ENCODE measurements at regions not wholly inside any gene's neighbourhood (a gene's known extent, or its start where the extent isn't known, plus 50 kb on each side); places are given as distances from the start of the nearest gene placed in this dataset.

DNA sequence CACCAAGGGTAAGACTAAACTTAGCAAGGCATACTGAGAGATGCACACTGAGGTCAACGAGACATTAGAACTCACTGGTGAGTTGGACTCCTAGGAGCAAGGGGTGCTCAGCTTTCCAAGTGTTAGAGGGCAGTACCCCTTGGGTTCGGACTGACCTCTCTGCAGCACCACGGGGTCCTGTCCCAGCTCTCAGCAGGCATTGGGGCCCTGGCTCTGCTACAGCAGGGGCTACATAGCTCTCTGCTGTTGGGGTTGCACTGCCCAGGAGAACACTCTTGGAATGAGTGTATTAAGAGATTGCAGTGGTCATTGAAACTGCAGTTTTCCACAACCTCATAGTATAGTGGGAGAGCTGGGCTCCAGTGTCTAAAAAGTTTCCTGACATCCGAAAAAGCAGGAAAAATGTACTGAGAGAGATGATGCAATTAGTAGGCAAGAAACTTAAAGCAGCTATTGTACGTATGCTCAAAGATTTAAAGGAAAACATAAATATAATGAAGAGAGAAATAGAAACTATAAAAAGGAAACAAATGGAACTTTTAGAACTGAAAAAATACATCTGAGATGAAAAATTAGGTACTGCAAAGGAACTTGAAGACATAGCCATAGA, 132.5 kb upstream of the MAX start:
- Histone ChIP-seq H3K27me3 (ENCODE audit: insufficient read depth, low read length) (peaks cover 29% of the 10 kb centered on the region), H3K4me1 (ENCODE audit: insufficient read depth, low read length) (peaks cover 22% of the 10 kb centered on the region), H3K9me3 (ENCODE audit: low read length) (peaks cover 4% of the 10 kb centered on the region), H3K4me3 (ENCODE audit: low read length) (no peak overlapping the region), H2AFZ (ENCODE audit: low read depth, low read length) (no peak overlapping the region), H3K36me3 (ENCODE audit: insufficient read depth, low read length) (no peaks in the 10 kb centered on the region)

DNA sequence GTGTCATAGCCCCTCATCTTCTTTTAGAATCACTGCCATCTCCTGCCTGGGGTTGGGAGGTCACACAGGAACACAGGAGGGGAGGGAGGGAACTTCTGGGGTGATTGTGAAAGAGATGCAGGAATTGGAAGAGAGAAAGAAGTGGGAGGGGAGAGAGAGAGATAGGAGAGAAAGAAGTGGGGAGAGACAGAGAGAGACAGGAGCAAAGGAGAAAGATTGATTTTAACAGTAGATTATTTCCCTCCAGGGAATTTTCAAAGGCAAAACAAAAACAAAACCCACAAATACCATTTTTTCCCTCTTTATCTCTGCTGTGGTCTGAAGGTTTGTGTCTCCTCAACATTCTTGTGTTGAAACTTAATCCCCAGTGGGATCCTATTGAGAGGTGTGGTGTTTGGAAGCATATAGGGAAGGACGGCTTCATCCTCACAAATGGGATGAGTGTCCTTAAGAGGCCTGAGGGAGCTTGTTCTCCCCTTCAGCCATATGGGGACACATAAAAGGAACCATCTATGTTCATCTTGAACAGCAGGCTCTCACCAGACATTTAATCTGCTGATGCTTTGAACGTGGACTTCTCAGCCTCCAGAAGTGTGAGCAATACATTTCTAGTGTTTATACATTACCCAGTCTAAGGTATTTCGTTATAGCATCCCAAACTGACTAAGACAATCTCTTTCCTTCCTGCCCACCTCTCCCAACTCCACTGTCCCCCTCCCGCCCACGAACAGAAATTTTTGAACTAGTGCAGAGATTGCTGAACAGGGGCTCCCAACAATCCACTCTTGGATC, 134.9 kb upstream of the MAX start:
- Histone ChIP-seq H3K4me1 (ENCODE audit: insufficient read depth, low read length) (peaks cover 5% of the 10 kb centered on the region), H3K4me3 (ENCODE audit: low read length) (no peak overlapping the region), H3K36me3 (ENCODE audit: insufficient read depth, low read length) (no peaks in the 10 kb centered on the region), H3K27me3 (ENCODE audit: insufficient read depth, low read length) (peaks cover 22% of the 10 kb centered on the region), H3K9me3 (ENCODE audit: low read length) (peaks cover 4% of the 10 kb centered on the region), H2AFZ (ENCODE audit: low read depth, low read length) (no peak overlapping the region)

- H3K36me3 ChIP-seq (ENCODE audit: insufficient read depth, low read length): no peaks in the 10 kb centered on the region
- no peak overlapping the region for H2AFZ ChIP-seq (ENCODE audit: low read depth, low read length)
- no peak overlapping the region for H3K4me3 ChIP-seq (ENCODE audit: low read length)
- peaks cover 5% of the 10 kb centered on the region for H3K4me1 ChIP-seq (ENCODE audit: insufficient read depth, low read length)
- peaks cover 22% of the 10 kb centered on the region for H3K27me3 ChIP-seq (ENCODE audit: insufficient read depth, low read length)
- peaks cover 4% of the 10 kb centered on the region for H3K9me3 ChIP-seq (ENCODE audit: low read length)
These were observed 135.6 kb upstream of the MAX start for GRCh38 chr14:65237941-65238340.

GRCh38 chr14:65238456-65238855, 136.1 kb upstream of the MAX start:
- Histone ChIP-seq H3K4me3 (ENCODE audit: low read length) (no peak overlapping the region), H3K36me3 (ENCODE audit: insufficient read depth, low read length) (no peaks in the 10 kb centered on the region), H3K4me1 (ENCODE audit: insufficient read depth, low read length) (peaks cover 5% of the 10 kb centered on the region)

DNA sequence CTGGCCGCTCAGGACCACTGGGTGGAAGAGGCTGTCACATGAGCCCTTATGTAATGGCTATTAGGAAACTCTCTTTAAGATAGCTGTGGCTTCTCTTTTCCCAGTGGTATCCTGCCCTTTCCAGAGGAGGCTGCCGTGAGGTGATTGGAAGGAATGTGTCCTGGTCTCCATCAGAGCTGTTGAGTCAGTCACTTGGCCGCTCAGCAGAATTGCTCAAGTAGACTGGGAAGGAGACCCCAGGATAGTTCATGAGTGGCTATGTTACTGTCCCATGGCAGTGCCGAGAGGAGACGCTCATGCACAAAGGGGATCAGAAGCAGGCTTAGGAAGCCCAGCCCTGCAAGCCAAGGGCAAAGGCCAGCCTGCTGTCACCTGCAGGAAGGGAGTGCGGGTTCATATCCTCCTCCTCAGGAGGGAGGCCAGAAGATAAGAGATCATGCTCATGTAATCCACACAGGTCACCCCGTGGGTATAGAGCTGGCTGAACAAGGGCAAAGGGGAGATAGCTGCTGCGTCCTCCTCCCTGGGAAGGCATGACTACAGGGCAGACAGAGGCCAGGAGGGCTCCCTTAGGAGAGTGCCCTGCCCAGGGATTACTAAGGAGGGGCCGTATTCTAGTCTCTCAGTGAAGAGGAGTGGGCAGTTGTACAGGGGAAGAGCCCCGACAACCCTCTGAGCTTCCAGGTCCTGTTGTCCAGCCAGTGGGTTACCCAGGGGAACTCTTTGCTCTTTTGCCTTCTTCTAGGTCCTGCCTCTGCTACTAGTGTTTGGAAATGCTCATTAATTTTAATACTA, 137.0 kb upstream of the MAX start:
- H3K4me1 ChIP-seq (ENCODE audit: insufficient read depth, low read length): peaks cover 5% of the 10 kb centered on the region
- peaks cover 4% of the 10 kb centered on the region for H3K9me3 ChIP-seq (ENCODE audit: low read length)
- H2AFZ ChIP-seq (ENCODE audit: low read depth, low read length): no peak overlapping the region
- no peak overlapping the region for H3K4me3 ChIP-seq (ENCODE audit: low read length)
- peaks cover 22% of the 10 kb centered on the region for H3K27me3 ChIP-seq (ENCODE audit: insufficient read depth, low read length)
- H3K36me3 ChIP-seq (ENCODE audit: insufficient read depth, low read length): no peaks in the 10 kb centered on the region

More at GRCh38 chr14:65238456-65238855, 136.1 kb upstream of the MAX start:
- Histone ChIP-seq H3K27me3 (ENCODE audit: insufficient read depth, low read length) (peaks cover 22% of the 10 kb centered on the region), H2AFZ (ENCODE audit: low read depth, low read length) (no peak overlapping the region), H3K9me3 (ENCODE audit: low read length) (peaks cover 4% of the 10 kb centered on the region)

DNA sequence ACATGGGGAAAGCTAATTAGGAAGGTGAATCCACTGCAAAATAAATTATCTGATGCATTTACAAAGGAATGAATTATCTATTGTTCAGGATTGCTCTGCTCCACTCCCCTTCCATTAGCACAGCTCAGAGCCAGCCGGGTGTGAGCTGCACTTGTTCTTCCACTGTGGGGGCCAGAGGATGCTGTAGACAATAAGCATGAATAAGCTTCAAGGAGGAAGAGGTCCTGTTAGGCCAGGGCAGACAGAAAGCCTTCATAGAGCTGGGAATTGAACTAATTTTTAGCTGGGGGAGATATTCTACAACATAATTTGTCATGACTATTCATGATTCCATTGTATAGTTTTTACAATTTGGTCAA, 137.6 kb upstream of the MAX start:
- H3K4me3 ChIP-seq (ENCODE audit: low read length): no peak overlapping the region
- no peaks in the 10 kb centered on the region for H3K36me3 ChIP-seq (ENCODE audit: insufficient read depth, low read length)
- peaks cover 16% of the 10 kb centered on the region for H3K27me3 ChIP-seq (ENCODE audit: insufficient read depth, low read length)
- H2AFZ ChIP-seq (ENCODE audit: low read depth, low read length): no peak overlapping the region
- peaks cover 5% of the 10 kb centered on the region for H3K4me1 ChIP-seq (ENCODE audit: insufficient read depth, low read length)
- no peaks in the 10 kb centered on the region for H3K9me3 ChIP-seq (ENCODE audit: low read length)

- Histone ChIP-seq H3K4me3 (ENCODE audit: low read length) (no peak overlapping the region), H3K4me1 (ENCODE audit: insufficient read depth, low read length) (peaks cover 5% of the 10 kb centered on the region), H3K9me3 (ENCODE audit: low read length) (no peaks in the 10 kb centered on the region), H2AFZ (ENCODE audit: low read depth, low read length) (no peak overlapping the region), H3K27me3 (ENCODE audit: insufficient read depth, low read length) (peaks cover 14% of the 10 kb centered on the region), H3K36me3 (ENCODE audit: insufficient read depth, low read length) (no peaks in the 10 kb centered on the region)
These were observed 138.9 kb upstream of the MAX start for GRCh38 chr14:65241125-65241752.

GRCh38 chr14:65242732-65243134, 140.4 kb upstream of the MAX start:
- Histone ChIP-seq H3K4me1 (ENCODE audit: insufficient read depth, low read length) (peaks cover 5% of the 10 kb centered on the region), H3K9me3 (ENCODE audit: low read length) (no peaks in the 10 kb centered on the region), H3K36me3 (ENCODE audit: insufficient read depth, low read length) (no peaks in the 10 kb centered on the region)

GRCh38 chr14:65243766-65244442, 141.6 kb upstream of the MAX start:
- peaks cover 3% of the 10 kb centered on the region for H3K27me3 ChIP-seq (ENCODE audit: insufficient read depth, low read length)
- no peaks in the 10 kb centered on the region for H3K36me3 ChIP-seq (ENCODE audit: insufficient read depth, low read length)
- no peaks in the 10 kb centered on the region for H3K9me3 ChIP-seq (ENCODE audit: low read length)
- no peaks in the 10 kb centered on the region for H3K4me1 ChIP-seq (ENCODE audit: insufficient read depth, low read length)
- H3K4me3 ChIP-seq (ENCODE audit: low read length): no peak overlapping the region
- no peak overlapping the region for H2AFZ ChIP-seq (ENCODE audit: low read depth, low read length)

More at GRCh38 chr14:65242732-65243134, 140.4 kb upstream of the MAX start:
- Histone ChIP-seq H3K27me3 (ENCODE audit: insufficient read depth, low read length) (peaks cover 8% of the 10 kb centered on the region), H2AFZ (ENCODE audit: low read depth, low read length) (no peak overlapping the region), H3K4me3 (ENCODE audit: low read length) (no peak overlapping the region)

DNA sequence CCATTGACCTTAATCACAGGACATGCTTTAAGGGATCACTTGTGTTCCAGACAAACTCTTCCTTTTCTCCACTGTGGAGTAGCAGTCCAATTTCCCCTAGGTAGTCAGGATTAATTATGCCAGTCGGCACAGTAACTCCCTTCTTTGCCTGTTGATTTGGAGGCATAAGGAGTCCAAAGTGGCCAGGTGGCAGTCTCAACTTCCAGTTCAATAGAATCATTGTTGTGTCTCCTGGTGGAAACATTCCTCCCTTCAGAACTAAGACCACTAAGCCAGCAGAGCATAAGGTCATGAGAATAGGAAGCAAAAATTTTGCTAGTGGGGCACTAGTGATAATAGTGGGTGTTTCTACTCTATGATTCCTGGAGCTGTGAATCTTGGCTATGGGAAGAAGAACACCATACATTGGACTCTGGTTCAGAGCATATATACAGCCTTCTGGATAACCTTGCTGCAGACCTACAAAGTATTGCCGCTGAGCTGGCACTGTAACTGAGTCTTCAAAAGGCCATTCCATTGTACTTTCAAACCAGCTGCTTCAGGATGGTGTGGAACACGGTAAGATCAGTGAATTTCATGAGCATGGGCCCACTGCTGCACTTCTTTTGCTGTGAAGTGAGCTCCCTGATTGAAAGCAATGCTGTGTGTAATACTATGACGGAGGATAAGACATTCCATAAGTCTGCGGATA, 147.3 kb upstream of the MAX start:
- Histone ChIP-seq H2AFZ (ENCODE audit: low read depth, low read length) (no peak overlapping the region), H3K9me3 (ENCODE audit: low read length) (no peaks in the 10 kb centered on the region), H3K36me3 (ENCODE audit: insufficient read depth, low read length) (no peaks in the 10 kb centered on the region), H3K4me1 (ENCODE audit: insufficient read depth, low read length) (no peaks in the 10 kb centered on the region), H3K27me3 (ENCODE audit: insufficient read depth, low read length) (no peaks in the 10 kb centered on the region), H3K4me3 (ENCODE audit: low read length) (no peak overlapping the region)

DNA sequence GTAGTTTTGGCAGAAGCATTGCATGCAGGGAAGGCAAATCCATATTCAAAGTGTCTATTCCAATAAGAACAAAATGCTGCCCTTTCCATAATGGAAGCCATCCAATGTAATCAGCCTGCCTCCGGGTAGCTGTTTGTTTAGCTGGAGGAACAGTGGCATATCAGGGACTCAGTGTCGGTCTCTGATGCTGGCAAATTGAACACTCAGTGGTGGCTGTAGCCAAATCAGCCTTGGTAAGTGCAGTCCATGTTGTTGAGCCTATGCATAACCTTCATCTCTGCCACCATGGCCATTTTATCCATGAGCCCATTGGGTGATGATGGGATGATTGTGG, 147.8 kb upstream of the MAX start:
- H3K27me3 ChIP-seq (ENCODE audit: insufficient read depth, low read length): no peaks in the 10 kb centered on the region

GRCh38 chr14:65251213-65251612, 148.9 kb upstream of the MAX start:
- Histone ChIP-seq H3K27me3 (ENCODE audit: insufficient read depth, low read length) (no peaks in the 10 kb centered on the region), H3K36me3 (ENCODE audit: insufficient read depth, low read length) (no peaks in the 10 kb centered on the region), H3K4me3 (ENCODE audit: low read length) (no peak overlapping the region), H2AFZ (ENCODE audit: low read depth, low read length) (no peak overlapping the region), H3K4me1 (ENCODE audit: insufficient read depth, low read length) (no peaks in the 10 kb centered on the region), H3K9me3 (ENCODE audit: low read length) (no peaks in the 10 kb centered on the region)

More for the DNA sequence above, 147.8 kb upstream of the MAX start:
- H3K4me1 ChIP-seq (ENCODE audit: insufficient read depth, low read length): no peaks in the 10 kb centered on the region
- H3K36me3 ChIP-seq (ENCODE audit: insufficient read depth, low read length): no peaks in the 10 kb centered on the region
- no peaks in the 10 kb centered on the region for H3K9me3 ChIP-seq (ENCODE audit: low read length)
- no peak overlapping the region for H2AFZ ChIP-seq (ENCODE audit: low read depth, low read length)
- H3K4me3 ChIP-seq (ENCODE audit: low read length): no peak overlapping the region
